NCI-H1694 (cell line): ENCODE measurements at regions not wholly inside any gene's neighbourhood (a gene's known extent, or its start where the extent isn't known, plus 50 kb on each side); places are given as distances from the start of the nearest gene placed in this dataset.
A peak's percentile ranks its signal among the peaks of the same experiment; 100 is the strongest.

Source experiments
- DNase-seq: peaks from one replicate; lab custom pipeline; 2025; lab: John Stamatoyannopoulos, UW

GRCh38 chr1:209063767-209064659 is 519.5 kb upstream of the CAMK1G start:
- DNase-seq: no peak

- DNase-seq: no peak
Observed at GRCh38 chr1:209064850-209065706, 518.4 kb upstream of the CAMK1G start.

GRCh38 chr1:209072481-209072880 is 511.0 kb upstream of the CAMK1G start:
- no peak for DNase-seq

- DNase-seq: no peak
Observed at GRCh38 chr1:209073879-209074278, 509.6 kb upstream of the CAMK1G start.

- DNase-seq: no peak
Observed at GRCh38 chr1:209074575-209075250, 508.8 kb upstream of the CAMK1G start.

GRCh38 chr1:209076688-209077087 is 506.8 kb upstream of the CAMK1G start:
- DNase-seq: no peak

GRCh38 chr1:209080170-209080781 is 503.2 kb upstream of the CAMK1G start:
- DNase-seq: no peak

- no peak for DNase-seq
Observed at GRCh38 chr1:209086486-209087192, 496.9 kb upstream of the CAMK1G start.

- DNase-seq: no peak
Observed at GRCh38 chr1:209094384-209094783, 489.1 kb upstream of the CAMK1G start.

- no peak for DNase-seq
Observed at GRCh38 chr1:209095627-209096595, 487.6 kb upstream of the CAMK1G start.

GRCh38 chr1:209100460-209100859 is 483.1 kb upstream of the CAMK1G start:
- no peak for DNase-seq

- DNase-seq: no peak
Observed at GRCh38 chr1:209101106-209101505, 482.4 kb upstream of the CAMK1G start.

- no peak for DNase-seq
Observed at GRCh38 chr1:209102120-209102519, 481.4 kb upstream of the CAMK1G start.

- no peak for DNase-seq
Observed at GRCh38 chr1:209102531-209102930, 481.0 kb upstream of the CAMK1G start.

- peak; percentile 82 for DNase-seq
Observed at GRCh38 chr1:209103092-209103491, 480.4 kb upstream of the CAMK1G start.

- no peak for DNase-seq
Observed at GRCh38 chr1:209104646-209105045, 478.9 kb upstream of the CAMK1G start.

GRCh38 chr1:209105701-209106100 is 477.8 kb upstream of the CAMK1G start:
- no peak for DNase-seq

GRCh38 chr1:209106237-209106741 is 477.2 kb upstream of the CAMK1G start:
- DNase-seq: peak; percentile 55

GRCh38 chr1:209106861-209107260 is 476.7 kb upstream of the CAMK1G start:
- no peak for DNase-seq

GRCh38 chr1:209107535-209107934 is 476.0 kb upstream of the CAMK1G start:
- DNase-seq: no peak
